ENCODE measurements at regions not wholly inside any gene's neighbourhood (a gene's known extent, or its start where the extent isn't known, plus 50 kb on each side); places are given as distances from the start of the nearest gene placed in this dataset.

DNA sequence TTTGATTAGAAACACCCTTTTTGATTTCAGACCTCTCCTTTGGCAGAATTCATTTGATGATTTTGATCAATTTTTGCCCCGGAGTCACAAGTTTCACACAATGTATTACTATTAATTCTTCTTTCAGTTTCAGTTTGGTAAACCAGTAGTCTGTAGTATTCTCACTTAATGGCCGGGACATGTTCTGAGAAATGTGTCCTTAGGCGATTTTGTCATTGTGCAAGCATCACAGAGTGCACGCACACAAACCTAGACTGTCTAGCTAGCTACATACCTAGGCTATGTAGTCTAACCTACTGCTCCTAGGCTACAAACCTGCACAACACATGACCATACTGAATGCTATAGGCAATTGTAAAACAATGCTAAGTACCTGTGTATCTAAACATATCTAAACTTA lies 662.5 kb downstream of the IRX1 start:
- TF ChIP-seq, protein P1, sequence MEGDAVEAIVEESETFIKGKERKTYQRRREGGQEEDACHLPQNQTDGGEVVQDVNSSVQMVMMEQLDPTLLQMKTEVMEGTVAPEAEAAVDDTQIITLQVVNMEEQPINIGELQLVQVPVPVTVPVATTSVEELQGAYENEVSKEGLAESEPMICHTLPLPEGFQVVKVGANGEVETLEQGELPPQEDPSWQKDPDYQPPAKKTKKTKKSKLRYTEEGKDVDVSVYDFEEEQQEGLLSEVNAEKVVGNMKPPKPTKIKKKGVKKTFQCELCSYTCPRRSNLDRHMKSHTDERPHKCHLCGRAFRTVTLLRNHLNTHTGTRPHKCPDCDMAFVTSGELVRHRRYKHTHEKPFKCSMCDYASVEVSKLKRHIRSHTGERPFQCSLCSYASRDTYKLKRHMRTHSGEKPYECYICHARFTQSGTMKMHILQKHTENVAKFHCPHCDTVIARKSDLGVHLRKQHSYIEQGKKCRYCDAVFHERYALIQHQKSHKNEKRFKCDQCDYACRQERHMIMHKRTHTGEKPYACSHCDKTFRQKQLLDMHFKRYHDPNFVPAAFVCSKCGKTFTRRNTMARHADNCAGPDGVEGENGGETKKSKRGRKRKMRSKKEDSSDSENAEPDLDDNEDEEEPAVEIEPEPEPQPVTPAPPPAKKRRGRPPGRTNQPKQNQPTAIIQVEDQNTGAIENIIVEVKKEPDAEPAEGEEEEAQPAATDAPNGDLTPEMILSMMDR (conservative IDR thresholded peaks at IDR 0.05; ENCODE audit: low read length), result no peak
- no peak for TF ChIP-seq EZH2phosphoT487 (IDR thresholded peaks at IDR 0.05; ENCODE audit: borderline replicate concordance, low read depth, low read length)

Data from OCI-LY7 (cell line).